ENCODE measurements at regions not wholly inside any gene's neighbourhood (a gene's known extent, or its start where the extent isn't known, plus 50 kb on each side); places are given as distances from the start of the nearest gene placed in this dataset.
A peak's percentile ranks its signal among the peaks of the same experiment; 100 is the strongest.

DNA sequence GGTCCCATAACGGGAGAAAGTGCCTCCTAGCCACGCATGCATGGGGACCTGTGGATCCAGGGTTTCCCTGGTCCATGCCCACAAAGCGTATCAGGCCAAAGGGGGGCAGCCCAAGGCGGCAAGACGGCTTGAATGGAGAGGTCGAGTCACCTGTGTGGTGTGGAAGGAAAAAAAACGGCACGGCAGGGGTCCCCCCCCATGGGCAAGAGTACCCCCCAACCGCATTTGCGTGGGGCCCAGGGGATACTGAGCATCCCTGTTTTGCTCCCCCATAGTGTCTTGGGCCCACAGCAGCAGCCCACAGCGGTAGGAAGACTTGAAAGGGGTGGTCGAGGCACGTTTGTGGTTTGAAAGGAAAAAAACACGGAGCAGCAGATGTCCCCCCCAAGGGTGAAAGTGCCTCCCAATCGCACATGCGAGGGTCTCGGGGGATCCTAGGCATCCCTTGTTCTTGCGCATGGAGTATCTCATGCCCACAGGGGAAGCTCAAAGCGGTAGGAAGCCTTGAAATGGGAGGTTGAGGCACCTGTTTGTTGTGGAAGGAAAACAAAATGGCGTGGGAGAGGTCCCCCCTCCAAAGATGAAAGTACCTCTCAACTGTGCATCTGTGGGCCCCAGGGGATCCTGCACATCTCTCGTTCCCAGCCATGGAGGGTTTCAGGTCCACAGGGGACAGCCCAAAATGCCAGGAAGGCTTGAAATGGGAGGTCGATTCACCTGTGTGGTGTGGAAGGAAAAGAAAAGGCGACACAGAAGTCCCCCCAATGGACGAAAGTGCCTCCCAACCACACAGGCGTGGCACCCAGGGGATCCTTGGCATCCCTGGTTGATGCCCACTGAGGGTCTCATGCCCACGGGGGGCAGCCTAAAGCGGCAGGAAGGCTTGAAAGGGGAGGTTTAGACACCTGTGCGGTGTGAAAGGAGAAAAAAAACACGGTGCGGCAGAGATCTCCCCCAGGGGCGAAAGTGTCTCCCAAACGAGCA, 577.5 kb downstream of the ALG10 start:
- Histone ChIP-seq H3K36me3 (ENCODE audit: control insufficient read depth in 4 of 4, insufficient read depth in 3 of 4, low read depth in 1 of 4, low read length in 3 of 4) (no peaks in the 10 kb centered on the region), H3K9me3 (ENCODE audit: control insufficient read depth in 4 of 4, low read length in 3 of 4) (peaks cover 11 to 68% (median 27%) of the 10 kb centered on the region in 4 donors), H3K27me3 (ENCODE audit: control insufficient read depth in 4 of 4, insufficient read depth in 4 of 4, low read length in 3 of 4) (no peaks in the 10 kb centered on the region), H3K4me3 (ENCODE audit: low read depth in 1 of 3, low read length in 3 of 3) (peak overlapping the region in 1 of 3 donors; percentile 38), H3K4me1 (ENCODE audit: control insufficient read depth in 4 of 4, insufficient read depth in 4 of 4, low read length in 3 of 4) (no peaks in the 10 kb centered on the region), H3K27ac (ENCODE audit: low read depth in 1 of 2, low read length in 2 of 2) (no peak overlapping the region), H3K9ac (ENCODE audit: low read depth in 1 of 2, low read length in 2 of 2) (no peak overlapping the region)
- 59% methylated on average over 32 of the region's 32 CpGs for WGBS
- DNase-seq (ENCODE audit: low spot score) = no peak
- TF ChIP-seq SP1 (IDR thresholded peaks at IDR 0.05) (no peak), FOXA2 (IDR thresholded peaks at IDR 0.05) (no peak), JUND (IDR thresholded peaks at IDR 0.05) (no peak), RAD21 (IDR thresholded peaks at IDR 0.05) (no peak), FOXA1 (IDR thresholded peaks at IDR 0.05) (no peak)

DNA sequence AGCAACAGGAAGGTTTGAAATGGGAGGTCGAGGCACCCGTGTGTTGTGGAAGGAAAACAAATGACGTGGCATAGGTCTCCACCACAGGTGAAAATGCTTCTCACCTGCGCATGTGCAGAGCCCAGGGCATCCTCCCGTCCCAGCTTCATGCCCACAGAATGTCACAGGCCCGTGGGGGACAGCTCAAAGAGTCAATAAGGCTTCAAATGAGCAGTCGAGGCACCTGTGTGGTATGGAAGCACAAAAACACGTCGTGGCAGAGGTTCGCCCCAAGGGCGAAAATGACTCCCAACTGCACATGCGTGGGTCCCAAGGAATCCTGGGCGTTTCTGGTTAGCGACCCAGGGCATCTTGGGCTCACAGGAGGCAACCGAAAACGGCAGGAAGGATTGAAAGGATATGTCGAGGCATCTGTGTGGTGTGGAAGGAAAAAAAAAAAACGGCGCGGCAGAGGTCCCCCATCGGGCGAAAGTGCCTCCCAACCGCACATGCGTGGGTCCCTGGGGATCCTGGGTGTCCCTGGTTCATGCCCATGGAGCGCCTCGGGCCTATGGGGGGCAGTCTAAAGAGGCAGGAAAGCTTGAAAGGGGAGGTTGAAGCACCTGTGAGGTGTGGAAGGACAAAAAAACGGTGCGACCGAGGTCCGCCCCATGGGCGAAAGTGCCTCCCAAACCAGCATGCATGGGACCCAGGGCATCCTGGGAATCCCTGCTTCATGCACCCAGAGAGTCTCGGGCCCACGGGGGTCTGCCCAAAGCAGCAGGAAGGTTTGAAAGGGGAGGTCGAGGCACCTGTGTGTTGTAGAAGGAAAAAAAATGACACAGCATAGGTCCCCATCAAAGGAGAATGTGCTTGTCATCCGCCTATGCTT, 578.5 kb downstream of the ALG10 start:
- Histone ChIP-seq H3K9ac (ENCODE audit: low read depth in 1 of 2, low read length in 2 of 2) (no peak overlapping the region), H3K4me1 (ENCODE audit: control insufficient read depth in 4 of 4, insufficient read depth in 4 of 4, low read length in 3 of 4) (no peaks in the 10 kb centered on the region), H3K27me3 (ENCODE audit: control insufficient read depth in 4 of 4, insufficient read depth in 4 of 4, low read length in 3 of 4) (no peaks in the 10 kb centered on the region), H3K4me3 (ENCODE audit: low read depth in 1 of 3, low read length in 3 of 3) (peak overlapping the region in 1 of 3 donors; percentile 38), H3K9me3 (ENCODE audit: control insufficient read depth in 4 of 4, low read length in 3 of 4) (peaks cover 6 to 63% (median 27%) of the 10 kb centered on the region in 4 donors), H3K27ac (ENCODE audit: low read depth in 1 of 2, low read length in 2 of 2) (no peak overlapping the region), H3K36me3 (ENCODE audit: control insufficient read depth in 4 of 4, insufficient read depth in 3 of 4, low read depth in 1 of 4, low read length in 3 of 4) (no peaks in the 10 kb centered on the region)
- 55% methylated on average over 35 of the region's 35 CpGs for WGBS
- DNase-seq (ENCODE audit: low spot score) = peak; percentile 20
- TF ChIP-seq FOXA2 (IDR thresholded peaks at IDR 0.05) = no peak

DNA sequence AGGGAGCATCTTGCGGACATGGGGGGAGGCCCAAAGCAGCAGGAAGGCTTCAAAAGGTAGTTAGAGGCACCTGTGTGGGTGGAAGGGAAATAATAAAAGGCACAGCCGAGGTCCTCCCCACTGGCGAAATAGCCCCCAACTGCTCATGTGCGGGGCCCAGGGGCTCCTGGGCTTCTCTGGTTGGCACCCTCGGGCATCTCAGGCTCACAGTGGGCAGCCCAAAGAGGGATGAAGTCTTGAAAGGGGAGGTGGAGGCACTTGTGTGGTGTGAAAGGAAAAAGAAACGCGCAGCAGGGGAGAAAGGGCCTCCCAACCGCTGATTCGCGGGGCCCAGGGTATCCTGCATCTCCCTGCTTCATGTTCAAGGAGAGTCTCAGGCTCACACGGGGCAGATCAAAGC, 579.4 kb downstream of the ALG10 start:
- 56% methylated on average over 11 of the region's 11 CpGs for WGBS
- H3K36me3 ChIP-seq (ENCODE audit: control insufficient read depth in 4 of 4, insufficient read depth in 3 of 4, low read depth in 1 of 4, low read length in 3 of 4) = no peaks in the 10 kb centered on the region
- no peaks in the 10 kb centered on the region for H3K4me1 ChIP-seq (ENCODE audit: control insufficient read depth in 4 of 4, insufficient read depth in 4 of 4, low read length in 3 of 4)
- H3K27me3 ChIP-seq (ENCODE audit: control insufficient read depth in 4 of 4, insufficient read depth in 4 of 4, low read length in 3 of 4) = no peaks in the 10 kb centered on the region
- H3K27ac ChIP-seq (ENCODE audit: low read depth in 1 of 2, low read length in 2 of 2) = no peak overlapping the region
- no peak overlapping the region for H3K4me3 ChIP-seq (ENCODE audit: low read depth in 1 of 3, low read length in 3 of 3)
- peaks cover 8 to 64% (median 27%) of the 10 kb centered on the region in 4 donors for H3K9me3 ChIP-seq (ENCODE audit: control insufficient read depth in 4 of 4, low read length in 3 of 4)
- H3K9ac ChIP-seq (ENCODE audit: low read depth in 1 of 2, low read length in 2 of 2) = no peak overlapping the region
- no peak for DNase-seq (ENCODE audit: low spot score)
- TF ChIP-seq NR2F2 (IDR thresholded peaks at IDR 0.05) (no peak), HNF4G (IDR thresholded peaks at IDR 0.05) (no peak), TAF1 (conservative IDR thresholded peaks at IDR 0.05) (no peak), RXRA (IDR thresholded peaks at IDR 0.05) (no peak), RAD21 (IDR thresholded peaks at IDR 0.05) (no peak)
- TF ChIP-seq, protein P1, sequence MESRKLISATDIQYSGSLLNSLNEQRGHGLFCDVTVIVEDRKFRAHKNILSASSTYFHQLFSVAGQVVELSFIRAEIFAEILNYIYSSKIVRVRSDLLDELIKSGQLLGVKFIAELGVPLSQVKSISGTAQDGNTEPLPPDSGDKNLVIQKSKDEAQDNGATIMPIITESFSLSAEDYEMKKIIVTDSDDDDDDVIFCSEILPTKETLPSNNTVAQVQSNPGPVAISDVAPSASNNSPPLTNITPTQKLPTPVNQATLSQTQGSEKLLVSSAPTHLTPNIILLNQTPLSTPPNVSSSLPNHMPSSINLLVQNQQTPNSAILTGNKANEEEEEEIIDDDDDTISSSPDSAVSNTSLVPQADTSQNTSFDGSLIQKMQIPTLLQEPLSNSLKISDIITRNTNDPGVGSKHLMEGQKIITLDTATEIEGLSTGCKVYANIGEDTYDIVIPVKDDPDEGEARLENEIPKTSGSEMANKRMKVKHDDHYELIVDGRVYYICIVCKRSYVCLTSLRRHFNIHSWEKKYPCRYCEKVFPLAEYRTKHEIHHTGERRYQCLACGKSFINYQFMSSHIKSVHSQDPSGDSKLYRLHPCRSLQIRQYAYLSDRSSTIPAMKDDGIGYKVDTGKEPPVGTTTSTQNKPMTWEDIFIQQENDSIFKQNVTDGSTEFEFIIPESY (IDR thresholded peaks at IDR 0.05) = no peak

All from liver (tissue), 7 donors.